Caco-2 (cell line): ENCODE measurements at regions not wholly inside any gene's neighbourhood (a gene's known extent, or its start where the extent isn't known, plus 50 kb on each side); places are given as distances from the start of the nearest gene placed in this dataset.

Experiments used
- BruUV-seq: library from RNA; stranded (reverse); fragments of 400-500 nt; replicated peaks from 2 replicates; lab custom pipeline; 2021; lab: Mats Ljungman, UMichigan
- CTCF ChIA-PET: fragments of 300-600 bp; sonication (Branson Sonifier 250); formaldehyde crosslinking; loops from one replicate; lab custom pipeline; 2022; ENCODE audit warnings: antibody characterized with exemption; lab: Charles Lee
- POLR2A ChIA-PET: fragments of 300-600 bp; sonication (Branson Sonifier 250); formaldehyde crosslinking; loops from one replicate; lab custom pipeline; 2022; ENCODE audit warnings: antibody characterized with exemption; lab: Charles Lee
- DNase-seq, 2 experiments: peaks; one replicate each; pipeline versions ENCODE4 v3.0.0 to v3.0.0-alpha.2; 2020 to 2022
- H3K27me3 ChIP-seq: replicated peaks from 2 replicates; pipeline ENCODE4 v1.6.0; 2011; ENCODE audit warnings: low read length; ENCODE audit not compliant: control insufficient read depth, insufficient read depth
- H3K36me3 ChIP-seq: 2 replicates; pipeline ENCODE4 v1.5.1; 2011; ENCODE audit warnings: low read length; ENCODE audit not compliant: control insufficient read depth, insufficient read depth
- H3K4me1 ChIP-seq: fragments of 250-450 bp; sonication (Bioruptor Pico); 2 replicates; pipeline ENCODE4 v1.5.1; 2020; ENCODE audit warnings: mild to moderate bottlenecking
- H3K4me3 ChIP-seq: 2 replicates; pipeline ENCODE4 v1.5.1; 2011; ENCODE audit warnings: low read depth, mild to moderate bottlenecking, control low read depth, low read length
- H3K9me3 ChIP-seq: fragments of 250-450 bp; sonication (Bioruptor Pico); 2 replicates; pipeline ENCODE4 v1.5.1; 2020; ENCODE audit warnings: mild to moderate bottlenecking, moderate library complexity
- H3K27ac Mint-ChIP-seq: one replicate; pipeline ENCODE4 v1.8.0; 2022; ENCODE audit warnings: mixed read lengths; ENCODE audit not compliant: unreplicated experiment
- H3K27me3 Mint-ChIP-seq: one replicate; pipeline ENCODE4 v1.8.0; 2022; ENCODE audit warnings: mixed read lengths; ENCODE audit not compliant: insufficient read depth, unreplicated experiment
- H3K36me3 Mint-ChIP-seq: one replicate; pipeline ENCODE4 v1.8.0; 2022; ENCODE audit warnings: mild to moderate bottlenecking, mixed read lengths; ENCODE audit not compliant: insufficient read depth, unreplicated experiment
- H3K4me1 Mint-ChIP-seq: one replicate; pipeline ENCODE4 v1.8.0; 2022; ENCODE audit warnings: low read depth, mixed read lengths; ENCODE audit not compliant: unreplicated experiment
- H3K4me3 Mint-ChIP-seq: one replicate; pipeline ENCODE4 v1.8.0; 2022; ENCODE audit warnings: mild to moderate bottlenecking, moderate library complexity, mixed read lengths; ENCODE audit not compliant: unreplicated experiment
- H3K9me3 Mint-ChIP-seq: one replicate; pipeline ENCODE4 v1.8.0; 2022; ENCODE audit warnings: mixed read lengths; ENCODE audit not compliant: unreplicated experiment
- intact Hi-C: fragments of 100-400 bp; cut with micrococcal nuclease; formaldehyde crosslinking; loops from one replicate; pipeline ENCODE4 v1.10.0; 2022; ENCODE audit not compliant: unreplicated experiment
- TF ChIP-seq, protein P1 (sequence below), 2 experiments: fragments of 200-600 bp in 1 of 2; IDR thresholded peaks; 1 replicate in 1 of 2; 2 replicates in 1 of 2; pipeline versions ENCODE4 v1.5.1 to v1.8.0; 2011 to 2022; ENCODE audit warnings: antibody characterized with exemption in 1 of 2, control low read depth in 1 of 2, inconsistent platforms in 1 of 2, low read depth in 1 of 2, low read length in 1 of 2, mild to moderate bottlenecking in 1 of 2, moderate library complexity in 1 of 2; ENCODE audit not compliant: insufficient read depth in 1 of 2, severe bottlenecking in 1 of 2, unreplicated experiment in 1 of 2

DNA sequence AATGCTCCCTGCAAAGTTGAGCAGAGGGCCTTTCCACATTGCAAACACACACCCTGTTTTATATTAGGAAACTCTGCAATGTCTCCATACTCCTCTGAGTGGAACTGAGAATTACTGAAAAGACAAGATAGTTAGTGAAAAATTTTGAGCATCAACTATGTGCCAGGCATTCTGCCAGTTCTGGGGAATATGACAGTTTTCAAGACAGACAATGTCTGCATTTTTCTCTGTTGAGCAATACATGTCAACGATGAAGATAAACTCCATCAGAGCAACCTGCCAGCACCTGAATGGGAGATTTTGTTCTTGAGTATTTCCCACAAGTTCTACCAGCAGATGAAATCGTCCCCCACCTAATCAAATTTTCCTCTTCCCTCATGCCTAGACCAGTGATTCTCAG is 203.4 kb upstream of the BMPER start:
- peaks cover 33% of the 10 kb centered on the region for H3K9me3 Mint-ChIP-seq
- ChIA-PET POLR2A (no interaction called here), CTCF (no interaction called here)
- TF ChIP-seq, protein P1, sequence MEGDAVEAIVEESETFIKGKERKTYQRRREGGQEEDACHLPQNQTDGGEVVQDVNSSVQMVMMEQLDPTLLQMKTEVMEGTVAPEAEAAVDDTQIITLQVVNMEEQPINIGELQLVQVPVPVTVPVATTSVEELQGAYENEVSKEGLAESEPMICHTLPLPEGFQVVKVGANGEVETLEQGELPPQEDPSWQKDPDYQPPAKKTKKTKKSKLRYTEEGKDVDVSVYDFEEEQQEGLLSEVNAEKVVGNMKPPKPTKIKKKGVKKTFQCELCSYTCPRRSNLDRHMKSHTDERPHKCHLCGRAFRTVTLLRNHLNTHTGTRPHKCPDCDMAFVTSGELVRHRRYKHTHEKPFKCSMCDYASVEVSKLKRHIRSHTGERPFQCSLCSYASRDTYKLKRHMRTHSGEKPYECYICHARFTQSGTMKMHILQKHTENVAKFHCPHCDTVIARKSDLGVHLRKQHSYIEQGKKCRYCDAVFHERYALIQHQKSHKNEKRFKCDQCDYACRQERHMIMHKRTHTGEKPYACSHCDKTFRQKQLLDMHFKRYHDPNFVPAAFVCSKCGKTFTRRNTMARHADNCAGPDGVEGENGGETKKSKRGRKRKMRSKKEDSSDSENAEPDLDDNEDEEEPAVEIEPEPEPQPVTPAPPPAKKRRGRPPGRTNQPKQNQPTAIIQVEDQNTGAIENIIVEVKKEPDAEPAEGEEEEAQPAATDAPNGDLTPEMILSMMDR (IDR thresholded peaks at IDR 0.05; ENCODE audit: insufficient read depth in 1 of 2, low read depth in 1 of 2, low read length in 1 of 2, severe bottlenecking in 1 of 2, unreplicated experiment in 1 of 2): no peak
- peaks cover 4% of the 10 kb centered on the region for H3K9me3 ChIP-seq
- no peaks in the 10 kb centered on the region for H3K36me3 ChIP-seq
- H3K27me3 Mint-ChIP-seq: no peaks in the 10 kb centered on the region
- intact Hi-C loops: no loop called here
- H3K36me3 Mint-ChIP-seq: no peaks in the 10 kb centered on the region
- no peak for DNase-seq
- no peak overlapping the region for H3K27ac Mint-ChIP-seq
- H3K4me1 Mint-ChIP-seq: peaks cover 9% of the 10 kb centered on the region
- peaks cover 14% of the 10 kb centered on the region; the same call in 1 of the 2 replicates for H3K4me1 ChIP-seq
- BruUV-seq: no TSS peak
- H3K27me3 ChIP-seq: no peaks in the 10 kb centered on the region
- H3K4me3 Mint-ChIP-seq: no peak overlapping the region
- H3K4me3 ChIP-seq: no peak overlapping the region

DNA sequence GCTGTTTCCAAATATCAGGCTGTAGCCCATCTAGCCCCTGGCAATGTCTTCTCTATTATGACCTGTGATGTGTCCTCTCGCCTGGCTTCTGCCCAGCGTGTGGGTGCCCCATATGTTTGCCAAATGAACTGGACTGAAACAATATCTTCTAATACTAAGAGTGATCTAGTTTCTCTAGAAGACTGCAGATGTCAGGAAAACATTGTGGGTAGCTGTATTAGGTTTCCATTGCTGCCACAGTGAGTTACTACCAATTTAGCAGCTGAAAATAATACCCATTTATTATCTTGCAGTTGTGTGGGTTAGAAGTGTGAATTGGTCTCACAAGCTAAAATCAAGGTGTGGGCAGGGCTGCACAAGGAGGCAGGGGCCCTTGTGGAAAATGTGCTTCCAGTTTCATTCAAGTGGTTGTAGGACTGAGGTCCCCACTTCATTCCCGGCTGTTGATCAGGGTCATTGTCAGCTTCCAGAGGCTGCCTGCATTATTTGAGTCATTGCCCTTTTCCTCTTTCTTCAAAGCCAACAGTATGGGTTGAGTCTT is 202.8 kb upstream of the BMPER start:
- no peak overlapping the region for H3K27ac Mint-ChIP-seq
- TF ChIP-seq, protein P1 (IDR thresholded peaks at IDR 0.05; ENCODE audit: insufficient read depth in 1 of 2, low read depth in 1 of 2, low read length in 1 of 2, severe bottlenecking in 1 of 2, unreplicated experiment in 1 of 2): no peak
- Histone ChIP-seq H3K4me1 (peaks cover 14% of the 10 kb centered on the region; the same call in 1 of the 2 replicates), H3K9me3 (peaks cover 4% of the 10 kb centered on the region), H3K27me3 (no peaks in the 10 kb centered on the region), H3K36me3 (no peaks in the 10 kb centered on the region), H3K4me3 (no peak overlapping the region)
- H3K27me3 Mint-ChIP-seq: no peaks in the 10 kb centered on the region
- ChIA-PET POLR2A (no interaction called here), CTCF (no interaction called here)
- peaks cover 33% of the 10 kb centered on the region for H3K9me3 Mint-ChIP-seq
- no peak for DNase-seq
- H3K4me1 Mint-ChIP-seq: peaks cover 9% of the 10 kb centered on the region
- no peaks in the 10 kb centered on the region for H3K36me3 Mint-ChIP-seq
- BruUV-seq: no TSS peak
- H3K4me3 Mint-ChIP-seq: no peak overlapping the region
- intact Hi-C loops: no loop called here

DNA sequence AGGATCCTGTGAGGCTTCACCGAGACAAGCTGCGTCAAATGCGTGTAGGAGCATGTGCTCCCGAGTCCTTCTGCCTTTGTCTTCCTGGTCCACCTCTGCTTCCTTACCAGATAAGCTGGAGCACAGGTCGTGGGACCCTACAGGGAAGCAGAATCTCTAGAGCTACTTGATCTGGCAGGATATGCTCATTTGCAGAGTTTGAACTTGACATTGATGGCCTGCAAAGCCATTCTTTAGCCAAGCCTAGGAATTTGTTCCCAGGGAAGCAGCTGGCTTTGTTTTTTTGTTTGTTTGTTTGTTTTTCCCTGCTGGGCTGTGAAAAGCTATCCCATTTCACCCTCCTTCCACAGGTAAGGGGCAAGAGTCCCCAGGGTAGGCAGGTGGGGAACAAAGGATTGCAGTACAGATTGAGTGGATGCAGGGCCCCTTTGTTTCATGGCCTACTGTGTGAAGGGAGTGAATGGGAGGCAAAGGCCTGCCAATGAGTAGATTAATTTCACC is 200.0 kb upstream of the BMPER start:
- ChIA-PET CTCF (no interaction called here), POLR2A (no interaction called here)
- intact Hi-C loops: no loop called here
- no peaks in the 10 kb centered on the region for H3K4me1 ChIP-seq
- H3K27me3 ChIP-seq: no peaks in the 10 kb centered on the region
- H3K36me3 Mint-ChIP-seq: no peaks in the 10 kb centered on the region
- H3K4me3 ChIP-seq: no peak overlapping the region
- H3K4me3 Mint-ChIP-seq: no peak overlapping the region
- no peak overlapping the region for H3K27ac Mint-ChIP-seq
- H3K9me3 ChIP-seq: peaks cover 4% of the 10 kb centered on the region
- TF ChIP-seq, protein P1 (IDR thresholded peaks at IDR 0.05; ENCODE audit: insufficient read depth in 1 of 2, low read depth in 1 of 2, low read length in 1 of 2, severe bottlenecking in 1 of 2, unreplicated experiment in 1 of 2): no peak
- no peaks in the 10 kb centered on the region for H3K4me1 Mint-ChIP-seq
- no peaks in the 10 kb centered on the region for H3K36me3 ChIP-seq
- no peaks in the 10 kb centered on the region for H3K27me3 Mint-ChIP-seq
- no peak for DNase-seq
- BruUV-seq: no TSS peak
- peaks cover 19% of the 10 kb centered on the region for H3K9me3 Mint-ChIP-seq
